KMS-11 (cell line): ENCODE measurements at regions not wholly inside any gene's neighbourhood (a gene's known extent, or its start where the extent isn't known, plus 50 kb on each side); places are given as distances from the start of the nearest gene placed in this dataset.

Experiments
- H2AFZ ChIP-seq: fragments of 200-600 bp; sonication (generic); 2 replicates; pipeline ENCODE4 v1.6.1; 2016; ENCODE audit warnings: antibody characterized with exemption, mixed run types, low read depth
- H3K27ac ChIP-seq: fragments of 200-600 bp; sonication (generic); 2 replicates; pipeline ENCODE4 v1.6.1; 2016; ENCODE audit warnings: mild to moderate bottlenecking, mixed run types
- H3K27me3 ChIP-seq: fragments of 200-600 bp; sonication (generic); 2 replicates; pipeline ENCODE4 v1.6.1; 2017; ENCODE audit warnings: mild to moderate bottlenecking, low read depth, mixed run types, moderate library complexity; ENCODE audit not compliant: insufficient read depth
- H3K36me3 ChIP-seq: fragments of 200-600 bp; sonication (generic); 2 replicates; pipeline ENCODE4 v1.6.1; 2017; ENCODE audit warnings: mild to moderate bottlenecking, mixed run types; ENCODE audit not compliant: insufficient read depth
- H3K4me1 ChIP-seq: fragments of 200-600 bp; sonication (generic); 2 replicates; pipeline ENCODE4 v1.6.1; 2016; ENCODE audit warnings: mild to moderate bottlenecking, low read depth, mixed run types; ENCODE audit not compliant: poor library complexity, severe bottlenecking
- H3K4me2 ChIP-seq: fragments of 200-600 bp; sonication (generic); 2 replicates; pipeline ENCODE4 v1.7.0; 2016; ENCODE audit warnings: mild to moderate bottlenecking, mixed run types
- H3K4me3 ChIP-seq: fragments of 200-600 bp; sonication (generic); IDR thresholded peaks from 2 replicates; pipeline ENCODE4 v1.6.1; 2017; ENCODE audit warnings: low read depth, low read length, mixed read lengths; ENCODE audit not compliant: insufficient read depth
- H3K79me2 ChIP-seq: fragments of 200-600 bp; sonication (generic); 2 replicates; pipeline ENCODE4 v1.6.1; 2016; ENCODE audit warnings: low read depth, mixed run types; ENCODE audit not compliant: insufficient read depth
- H3K9ac ChIP-seq: fragments of 200-600 bp; sonication (generic); 2 replicates; pipeline ENCODE4 v1.6.1; 2016; ENCODE audit warnings: mild to moderate bottlenecking, mixed run types
- H4K20me1 ChIP-seq: fragments of 200-600 bp; sonication (generic); 2 replicates; pipeline ENCODE4 v1.6.1; 2016; ENCODE audit warnings: mild to moderate bottlenecking, mixed run types; ENCODE audit not compliant: insufficient read depth
- CTCF ChIP-seq: fragments of 200-600 bp; sonication (generic); conservative IDR thresholded peaks from 2 replicates; pipeline ENCODE4 v1.6.1; 2017; ENCODE audit warnings: low read depth, mild to moderate bottlenecking, antibody characterized with exemption, low read length, moderate library complexity, mixed read lengths

- H3K4me2 ChIP-seq: no peak overlapping the region
- no peak overlapping the region for H3K4me3 ChIP-seq
- H3K79me2 ChIP-seq: no peaks in the 10 kb centered on the region
- H4K20me1 ChIP-seq: no peaks in the 10 kb centered on the region
- no peak overlapping the region for H3K9ac ChIP-seq
- no peaks in the 10 kb centered on the region for H3K36me3 ChIP-seq
- H3K27ac ChIP-seq: no peak overlapping the region
- H3K4me1 ChIP-seq: peaks cover 13% of the 10 kb centered on the region
- H3K27me3 ChIP-seq: no peaks in the 10 kb centered on the region
- no peak overlapping the region for H2AFZ ChIP-seq
- TF ChIP-seq CTCF: no peak
Observed at GRCh38 chr4:165779950-165780670, 92.9 kb upstream of the TLL1 start.

DNA sequence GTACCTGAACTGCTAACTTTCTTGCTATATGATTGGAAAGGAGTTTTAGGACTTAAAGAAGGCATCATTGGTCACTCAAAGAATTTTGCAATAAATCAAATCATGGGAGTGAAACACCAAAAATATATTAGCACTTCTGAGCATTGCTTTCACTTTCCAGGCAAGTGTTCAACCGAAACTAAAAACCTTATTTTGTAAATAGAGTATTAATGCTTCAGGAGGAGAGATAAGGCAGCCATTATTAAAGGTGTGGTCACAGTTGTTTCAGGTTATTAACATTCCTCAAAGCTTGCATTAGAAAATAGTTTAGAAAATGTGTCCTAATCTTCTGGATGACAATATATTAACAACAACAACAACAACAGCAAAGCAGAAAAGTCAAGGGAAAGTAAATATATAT lies 92.3 kb upstream of the TLL1 start:
- Histone ChIP-seq H2AFZ (no peak overlapping the region), H3K4me1 (peaks cover 13% of the 10 kb centered on the region), H3K4me3 (no peak overlapping the region), H3K27me3 (no peaks in the 10 kb centered on the region), H3K9ac (no peak overlapping the region), H3K36me3 (no peaks in the 10 kb centered on the region), H4K20me1 (no peaks in the 10 kb centered on the region), H3K27ac (no peak overlapping the region), H3K4me2 (0 out of 2 replicates have a peak overlapping the region, but pooled peaks have one; percentile 2), H3K79me2 (no peaks in the 10 kb centered on the region)
- no peak for TF ChIP-seq CTCF

DNA sequence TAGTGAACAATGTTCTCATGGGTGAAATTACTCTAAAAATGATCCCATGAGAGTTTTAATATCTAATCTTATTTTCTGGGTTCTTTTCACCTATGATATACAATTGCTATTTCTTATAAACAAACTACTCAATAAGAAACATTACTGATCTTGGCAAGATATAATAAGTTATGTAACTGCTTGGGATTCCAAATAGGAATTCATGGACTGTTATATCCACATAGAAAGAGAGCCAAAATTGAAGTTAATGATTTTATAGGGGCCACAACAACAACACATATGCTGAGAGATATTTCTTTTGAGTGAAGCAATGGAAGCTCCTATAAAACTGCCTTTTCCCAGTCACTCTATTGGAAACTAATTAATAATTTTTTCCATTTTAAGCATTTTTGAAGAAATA lies 90.4 kb upstream of the TLL1 start:
- no peak for TF ChIP-seq CTCF
- Histone ChIP-seq H3K4me2 (no peak overlapping the region), H3K4me1 (peaks cover 23% of the 10 kb centered on the region), H3K79me2 (no peaks in the 10 kb centered on the region), H4K20me1 (no peaks in the 10 kb centered on the region), H3K9ac (no peak overlapping the region), H3K36me3 (no peaks in the 10 kb centered on the region), H2AFZ (no peak overlapping the region), H3K27me3 (no peaks in the 10 kb centered on the region), H3K27ac (no peak overlapping the region), H3K4me3 (no peak overlapping the region)

DNA sequence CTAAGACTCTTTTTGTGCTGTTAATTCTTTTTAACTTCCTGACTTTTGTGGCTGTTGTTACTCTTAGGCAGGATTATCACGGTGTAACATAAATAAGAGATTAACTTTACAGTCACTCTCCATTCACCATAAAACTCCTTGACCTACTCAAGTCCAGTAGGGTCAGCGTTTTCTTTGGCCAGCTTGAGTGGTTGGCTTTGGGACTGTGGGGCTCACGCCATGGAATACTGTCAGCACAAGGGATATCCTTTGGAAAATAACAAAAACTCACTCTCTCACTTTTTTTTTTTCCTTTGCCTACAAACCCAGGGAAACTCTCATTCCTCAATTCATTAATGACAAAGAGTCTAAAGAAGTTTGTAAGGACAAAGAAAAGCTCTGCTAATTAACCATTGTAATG lies 89.4 kb upstream of the TLL1 start:
- Histone ChIP-seq H3K9ac (no peak overlapping the region), H3K27ac (no peak overlapping the region), H3K4me2 (no peak overlapping the region), H4K20me1 (no peaks in the 10 kb centered on the region), H3K27me3 (no peaks in the 10 kb centered on the region), H3K4me1 (peaks cover 33% of the 10 kb centered on the region), H3K79me2 (no peaks in the 10 kb centered on the region), H3K4me3 (no peak overlapping the region), H3K36me3 (no peaks in the 10 kb centered on the region), H2AFZ (no peak overlapping the region)
- TF ChIP-seq CTCF: no peak
